Suprapubic skin (tissue), 4 donors: ENCODE measurements at regions not wholly inside any gene's neighbourhood (a gene's known extent, or its start where the extent isn't known, plus 50 kb on each side); places are given as distances from the start of the nearest gene placed in this dataset.
A peak's percentile ranks its signal among the peaks of the same experiment; 100 is the strongest.

Source experiments
- DNase-seq, 2 donors: peaks; one replicate each; pipeline ENCODE4 v3.0.0-alpha.2; 2019; ENCODE audit warnings: low spot score in 2 of 2
- H3K27ac ChIP-seq: fragments of 200-600 bp; sonication (generic); one replicate; pipeline ENCODE4 v1.5.1; 2019
- H3K27me3 ChIP-seq: fragments of 200-600 bp; sonication (generic); one replicate; pipeline ENCODE4 v1.5.1; 2019
- H3K36me3 ChIP-seq: fragments of 200-600 bp; sonication (generic); one replicate; pipeline ENCODE4 v1.5.1; 2019
- H3K4me1 ChIP-seq: fragments of 200-600 bp; sonication (generic); one replicate; pipeline ENCODE4 v1.5.1; 2019
- H3K4me3 ChIP-seq: fragments of 200-600 bp; sonication (generic); one replicate; pipeline ENCODE4 v1.5.1; 2019; ENCODE audit warnings: mild to moderate bottlenecking
- H3K9me3 ChIP-seq: fragments of 200-600 bp; sonication (generic); one replicate; pipeline ENCODE4 v1.5.1; 2019
- CTCF ChIP-seq, 2 donors: fragments of 200-600 bp in 1 of 2; fragments of 450-650 bp in 1 of 2; sonication (generic) in 1 of 2; IDR thresholded peaks; one replicate each; pipeline ENCODE4 v1.5.1; 2016 to 2019; ENCODE audit warnings: antibody characterized with exemption in 2 of 2, mild to moderate bottlenecking in 1 of 2, moderate library complexity in 1 of 2
- EP300 ChIP-seq: sonication (generic); formaldehyde crosslinking; IDR thresholded peaks from one replicate; pipeline ENCODE4 v1.6.1; 2017; ENCODE audit warnings: antibody characterized with exemption
- POLR2A ChIP-seq, 2 donors: fragments of 450-650 bp; IDR thresholded peaks; one replicate each; pipeline ENCODE4 v1.6.1; 2017; ENCODE audit warnings: antibody characterized with exemption in 2 of 2, mild to moderate bottlenecking in 2 of 2, moderate library complexity in 2 of 2
- POLR2AphosphoS5 ChIP-seq, 3 donors: sonication (generic); formaldehyde crosslinking; IDR thresholded peaks; one replicate each; pipeline ENCODE4 v1.6.1; 2017; ENCODE audit warnings: antibody characterized with exemption in 3 of 3
- WGBS: methylation state at CpG from one replicate; pipeline ENCODE4 v1.1.5; 2018; 5-methylcytosine and 5-hydroxymethylcytosine counted together

- WGBS: 27% methylated on average over 3 of the region's 4 CpGs
- TF ChIP-seq POLR2AphosphoS5 (IDR thresholded peaks at IDR 0.05) (peak in 1 of 3 donors; percentile 14), POLR2A (IDR thresholded peaks at IDR 0.05) (no peak)
- Histone ChIP-seq H3K9me3 (no peaks in the 10 kb centered on the region), H3K27me3 (no peaks in the 10 kb centered on the region), H3K4me1 (peaks cover 35% of the 10 kb centered on the region), H3K27ac (peak overlapping the region; percentile 60), H3K4me3 (no peak overlapping the region), H3K36me3 (no peaks in the 10 kb centered on the region)
- DNase-seq: no peak
Measured at GRCh38 chr6:30826961-30827342, 57.4 kb upstream of the DDR1 start.

- H3K36me3 ChIP-seq: no peaks in the 10 kb centered on the region
- no peaks in the 10 kb centered on the region for H3K27me3 ChIP-seq
- H3K27ac ChIP-seq: no peak overlapping the region
- WGBS: 93% methylated on average over 7 of the region's 7 CpGs
- H3K9me3 ChIP-seq: no peaks in the 10 kb centered on the region
- no peak for DNase-seq
- TF ChIP-seq POLR2A (IDR thresholded peaks at IDR 0.05) (no peak), EP300 (no peak), POLR2AphosphoS5 (IDR thresholded peaks at IDR 0.05) (no peak), CTCF (IDR thresholded peaks at IDR 0.05) (no peak)
- peaks cover 58% of the 10 kb centered on the region for H3K4me1 ChIP-seq
- H3K4me3 ChIP-seq: no peak overlapping the region
Measured at GRCh38 chr6:30824698-30825097, 59.6 kb upstream of the DDR1 start.

- no peak for DNase-seq
- Histone ChIP-seq H3K27ac (no peak overlapping the region), H3K4me1 (peaks cover 62% of the 10 kb centered on the region)
Measured at GRCh38 chr6:30823534-30823865, 60.8 kb upstream of the DDR1 start.

GRCh38 chr6:30821862-30822784 is 62.2 kb upstream of the DDR1 start:
- no peak for DNase-seq
- Histone ChIP-seq H3K4me3 (no peak overlapping the region), H3K9me3 (no peaks in the 10 kb centered on the region), H3K4me1 (peaks cover 57% of the 10 kb centered on the region), H3K36me3 (no peaks in the 10 kb centered on the region), H3K27me3 (no peaks in the 10 kb centered on the region), H3K27ac (peak overlapping the region; percentile 3)
- TF ChIP-seq POLR2AphosphoS5 (IDR thresholded peaks at IDR 0.05): no peak
- no peak for TF ChIP-seq POLR2A (IDR thresholded peaks at IDR 0.05)
- peak in 1 of 2 donors; percentile 21 for TF ChIP-seq CTCF (IDR thresholded peaks at IDR 0.05)
- no peak for TF ChIP-seq EP300
- WGBS: 31% methylated on average over 6 of the region's 6 CpGs

More at GRCh38 chr6:30823534-30823865, 60.8 kb upstream of the DDR1 start:
- no peak overlapping the region for H3K4me3 ChIP-seq
- no peaks in the 10 kb centered on the region for H3K36me3 ChIP-seq
- no peaks in the 10 kb centered on the region for H3K9me3 ChIP-seq
- TF ChIP-seq CTCF (IDR thresholded peaks at IDR 0.05) (no peak), POLR2A (IDR thresholded peaks at IDR 0.05) (no peak), POLR2AphosphoS5 (IDR thresholded peaks at IDR 0.05) (no peak), EP300 (no peak)
- no peaks in the 10 kb centered on the region for H3K27me3 ChIP-seq
- whole genome bisulfite sequencing: 75% methylated on average over 4 of the region's 4 CpGs

GRCh38 chr6:30820193-30820592 is 64.1 kb upstream of the DDR1 start:
- DNase-seq: no peak
- TF ChIP-seq POLR2AphosphoS5 (IDR thresholded peaks at IDR 0.05) (no peak), EP300 (no peak), POLR2A (IDR thresholded peaks at IDR 0.05) (no peak), CTCF (IDR thresholded peaks at IDR 0.05) (no peak)
- Histone ChIP-seq H3K27me3 (no peaks in the 10 kb centered on the region), H3K27ac (peak overlapping the region; percentile 39), H3K4me1 (peaks cover 52% of the 10 kb centered on the region), H3K36me3 (no peaks in the 10 kb centered on the region), H3K4me3 (no peak overlapping the region), H3K9me3 (no peaks in the 10 kb centered on the region)
- WGBS: 77% methylated on average over 1 of the region's 1 CpG
